ENCODE measurements at regions not wholly inside any gene's neighbourhood (a gene's known extent, or its start where the extent isn't known, plus 50 kb on each side); places are given as distances from the start of the nearest gene placed in this dataset.
"Not testable (repeated sequence)": the region's sequence is repeated elsewhere in the genome, so short reads cannot be mapped to it uniquely, and the experiment has no call there.

DNA sequence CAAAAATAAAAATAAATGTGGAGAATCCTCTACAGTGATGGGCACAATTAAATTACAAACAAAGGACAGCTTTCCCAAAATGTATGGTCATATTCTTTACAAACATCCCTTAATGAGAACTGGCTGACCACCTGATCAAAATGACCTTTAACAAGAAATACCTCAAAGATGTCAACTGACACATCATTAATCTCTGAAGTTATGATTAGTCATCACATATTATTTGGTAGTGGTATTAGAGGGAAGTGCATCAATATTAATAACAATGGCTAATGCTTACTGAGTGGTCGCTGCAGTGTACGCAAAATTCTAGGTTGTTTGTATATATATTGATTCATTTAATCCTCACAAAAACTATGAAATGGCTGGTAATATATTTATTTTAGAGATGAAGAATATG is 340.6 kb downstream of the GJA1 start:
- no peak for DNase-seq
- no peaks in the 10 kb centered on the region for H3K27me3 Mint-ChIP-seq (ENCODE audit: unreplicated experiment)
- H3K4me3 Mint-ChIP-seq (ENCODE audit: unreplicated experiment), result no peak overlapping the region
- peaks cover 14% of the 10 kb centered on the region for H3K4me1 Mint-ChIP-seq (ENCODE audit: low read depth, unreplicated experiment)
- no peaks in the 10 kb centered on the region for H3K9me3 Mint-ChIP-seq (ENCODE audit: unreplicated experiment)
- no peak overlapping the region for H3K27ac Mint-ChIP-seq (ENCODE audit: unreplicated experiment)
- H3K36me3 Mint-ChIP-seq (ENCODE audit: unreplicated experiment), result no peaks in the 10 kb centered on the region
- TF ChIP-seq, protein P1, sequence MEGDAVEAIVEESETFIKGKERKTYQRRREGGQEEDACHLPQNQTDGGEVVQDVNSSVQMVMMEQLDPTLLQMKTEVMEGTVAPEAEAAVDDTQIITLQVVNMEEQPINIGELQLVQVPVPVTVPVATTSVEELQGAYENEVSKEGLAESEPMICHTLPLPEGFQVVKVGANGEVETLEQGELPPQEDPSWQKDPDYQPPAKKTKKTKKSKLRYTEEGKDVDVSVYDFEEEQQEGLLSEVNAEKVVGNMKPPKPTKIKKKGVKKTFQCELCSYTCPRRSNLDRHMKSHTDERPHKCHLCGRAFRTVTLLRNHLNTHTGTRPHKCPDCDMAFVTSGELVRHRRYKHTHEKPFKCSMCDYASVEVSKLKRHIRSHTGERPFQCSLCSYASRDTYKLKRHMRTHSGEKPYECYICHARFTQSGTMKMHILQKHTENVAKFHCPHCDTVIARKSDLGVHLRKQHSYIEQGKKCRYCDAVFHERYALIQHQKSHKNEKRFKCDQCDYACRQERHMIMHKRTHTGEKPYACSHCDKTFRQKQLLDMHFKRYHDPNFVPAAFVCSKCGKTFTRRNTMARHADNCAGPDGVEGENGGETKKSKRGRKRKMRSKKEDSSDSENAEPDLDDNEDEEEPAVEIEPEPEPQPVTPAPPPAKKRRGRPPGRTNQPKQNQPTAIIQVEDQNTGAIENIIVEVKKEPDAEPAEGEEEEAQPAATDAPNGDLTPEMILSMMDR (IDR thresholded peaks at IDR 0.05; ENCODE audit: partially characterized antibody, unreplicated experiment), result no peak

DNA sequence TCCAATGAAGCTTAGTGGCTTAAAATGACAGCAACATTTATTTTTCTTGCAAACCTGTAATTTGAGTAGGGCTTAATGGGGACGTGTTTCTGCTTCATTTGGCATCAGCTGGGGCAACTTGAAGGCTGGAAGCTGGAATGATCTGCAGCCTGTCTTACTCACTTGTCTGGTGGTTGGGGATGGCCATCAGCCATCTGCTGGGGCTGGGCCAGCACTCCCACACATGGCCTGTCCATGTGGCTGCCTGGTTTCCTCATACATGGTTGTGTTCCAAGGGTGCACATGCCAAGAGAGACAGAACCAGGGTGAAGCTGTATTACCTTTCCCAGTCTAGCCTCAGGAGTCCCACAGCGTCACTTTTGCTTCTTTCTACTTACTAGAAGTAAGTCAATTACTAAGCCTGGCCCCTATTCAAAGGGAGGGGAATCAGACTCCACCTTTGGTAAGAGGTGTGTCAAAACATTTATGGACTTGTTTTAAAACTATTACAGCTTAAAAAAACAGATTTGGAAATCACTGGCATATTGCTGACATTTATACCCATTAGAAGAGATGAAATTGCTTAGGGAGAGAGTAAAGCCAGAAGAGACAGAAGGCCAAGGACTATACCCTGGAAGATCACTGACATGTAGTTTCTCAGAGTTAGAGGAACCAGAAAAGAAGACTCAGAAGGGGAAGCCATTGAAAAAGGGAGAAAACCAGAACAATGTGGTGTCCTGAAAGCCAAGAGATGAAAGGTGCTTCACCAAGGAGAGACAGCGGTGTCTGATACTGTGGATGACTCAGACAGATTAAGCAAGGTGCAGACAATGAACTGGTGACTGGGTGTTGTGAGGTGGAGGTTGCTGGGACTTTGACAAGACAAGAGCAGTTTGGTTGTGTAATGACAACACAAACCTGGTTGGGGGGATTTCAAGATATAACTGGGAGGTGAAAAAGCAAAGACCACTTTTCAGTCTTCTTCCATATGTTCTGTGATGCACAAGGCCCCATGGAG is 345.2 kb downstream of the GJA1 start:
- no peaks in the 10 kb centered on the region for H3K36me3 Mint-ChIP-seq (ENCODE audit: unreplicated experiment)

DNA sequence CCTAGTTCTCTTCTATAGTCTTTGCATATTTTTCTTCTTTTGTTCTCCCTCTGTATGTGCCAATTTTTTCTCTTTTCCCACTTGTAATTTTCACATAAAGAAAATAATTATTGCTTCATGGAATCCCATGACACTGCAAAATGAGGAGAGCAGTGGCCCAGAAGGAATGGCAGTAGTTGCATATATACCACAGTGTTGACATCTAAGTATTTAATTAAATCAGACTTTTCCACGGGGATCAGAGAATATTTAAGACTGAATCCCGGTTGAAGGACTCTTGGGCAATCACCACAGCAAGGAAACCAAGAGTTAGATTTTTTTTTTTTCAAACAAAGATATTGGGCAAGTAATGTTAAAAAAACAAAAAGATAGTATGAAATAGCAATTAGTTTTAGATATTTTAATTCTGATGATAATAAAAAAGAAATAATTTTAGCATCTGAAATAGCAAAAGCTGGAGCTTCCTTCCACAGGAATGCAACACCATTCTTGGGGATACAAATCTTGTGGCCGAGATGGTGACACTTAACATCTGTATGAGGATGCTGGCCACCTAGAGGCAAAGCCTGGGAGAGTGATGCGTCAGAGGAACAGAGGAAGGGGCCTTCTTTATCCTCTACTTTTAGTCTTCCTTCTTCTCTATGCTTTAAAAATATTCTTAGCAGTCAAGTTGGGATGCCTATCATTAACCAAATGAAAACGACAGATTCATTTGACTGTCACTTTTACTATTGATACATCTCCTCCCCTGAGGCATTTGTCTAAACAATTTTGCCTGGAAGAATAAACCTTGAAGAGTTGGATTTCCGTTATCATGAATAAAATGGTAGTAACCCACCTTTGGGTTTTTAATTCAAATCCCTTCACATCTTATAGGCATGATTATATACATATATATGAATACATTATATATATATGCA is 356.2 kb downstream of the GJA1 start:
- Mint-ChIP-seq H3K36me3 (ENCODE audit: unreplicated experiment) (no peaks in the 10 kb centered on the region), H3K27ac (ENCODE audit: unreplicated experiment) (no peak overlapping the region), H3K27me3 (ENCODE audit: unreplicated experiment) (no peaks in the 10 kb centered on the region), H3K4me1 (ENCODE audit: low read depth, unreplicated experiment) (no peaks in the 10 kb centered on the region), H3K4me3 (ENCODE audit: unreplicated experiment) (no peak overlapping the region), H3K9me3 (ENCODE audit: unreplicated experiment) (no peaks in the 10 kb centered on the region)
- TF ChIP-seq, protein P1 (IDR thresholded peaks at IDR 0.05; ENCODE audit: partially characterized antibody, unreplicated experiment), result peak; percentile 12
- DNase-seq, result no peak

More for the DNA sequence above, 345.2 kb downstream of the GJA1 start:
- DNase-seq, result peak; percentile 47
- no peak overlapping the region for H3K27ac Mint-ChIP-seq (ENCODE audit: unreplicated experiment)
- no peak overlapping the region for H3K4me3 Mint-ChIP-seq (ENCODE audit: unreplicated experiment)
- TF ChIP-seq, protein P1 (IDR thresholded peaks at IDR 0.05; ENCODE audit: partially characterized antibody, unreplicated experiment), result no peak
- peaks cover 1% of the 10 kb centered on the region for H3K27me3 Mint-ChIP-seq (ENCODE audit: unreplicated experiment)
- peaks cover 3% of the 10 kb centered on the region for H3K4me1 Mint-ChIP-seq (ENCODE audit: low read depth, unreplicated experiment)
- no peaks in the 10 kb centered on the region for H3K9me3 Mint-ChIP-seq (ENCODE audit: unreplicated experiment)

DNA sequence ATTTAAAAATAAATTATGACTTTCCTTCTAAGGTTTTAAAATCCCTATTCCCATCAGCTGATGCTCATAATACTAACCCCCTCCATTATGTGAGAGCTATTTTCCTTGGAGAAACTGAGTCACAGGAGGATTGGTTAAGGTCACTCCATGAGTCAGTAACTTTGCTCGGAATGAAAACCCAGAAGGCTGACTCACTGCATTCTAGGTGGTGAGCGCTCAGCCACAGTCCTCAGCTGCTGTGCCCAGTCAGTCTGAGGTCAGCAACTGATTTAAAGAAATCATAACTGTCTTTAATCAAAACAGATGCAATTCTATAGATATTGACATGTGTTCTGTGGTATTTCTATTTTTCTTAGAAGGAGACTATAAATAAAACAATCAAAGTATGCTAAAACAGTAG is 359.2 kb downstream of the GJA1 start:
- no peak for DNase-seq
- Mint-ChIP-seq H3K4me1 (ENCODE audit: low read depth, unreplicated experiment) (no peaks in the 10 kb centered on the region), H3K9me3 (ENCODE audit: unreplicated experiment) (peaks cover 2% of the 10 kb centered on the region), H3K36me3 (ENCODE audit: unreplicated experiment) (peaks cover 12% of the 10 kb centered on the region), H3K4me3 (ENCODE audit: unreplicated experiment) (no peak overlapping the region), H3K27me3 (ENCODE audit: unreplicated experiment) (no peaks in the 10 kb centered on the region), H3K27ac (ENCODE audit: unreplicated experiment) (no peak overlapping the region)
- TF ChIP-seq, protein P1 (IDR thresholded peaks at IDR 0.05; ENCODE audit: partially characterized antibody, unreplicated experiment), result no peak

DNA sequence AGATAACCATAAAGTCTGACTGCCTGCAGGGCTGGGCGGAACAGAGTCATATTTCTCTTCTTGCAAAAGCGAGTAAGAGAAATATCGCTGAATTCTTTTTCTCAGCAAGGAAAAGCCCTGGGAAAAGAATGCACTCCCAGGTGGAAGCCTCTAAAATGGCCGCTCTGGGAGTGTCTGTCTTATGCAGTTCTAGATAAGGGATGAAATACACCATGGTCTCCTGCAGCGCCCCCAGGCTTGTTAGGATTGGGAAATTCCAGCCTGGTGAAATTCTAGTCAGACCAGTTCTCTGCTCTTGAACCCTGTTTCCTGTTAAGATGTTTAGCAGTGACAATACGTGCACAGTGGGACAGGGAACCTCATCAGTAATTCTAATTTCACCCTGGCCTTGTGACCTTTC is 362.2 kb downstream of the GJA1 start:
- H3K36me3 Mint-ChIP-seq (ENCODE audit: unreplicated experiment), result peaks cover 12% of the 10 kb centered on the region
- DNase-seq; H3K9me3 Mint-ChIP-seq (ENCODE audit: unreplicated experiment); H3K27ac Mint-ChIP-seq (ENCODE audit: unreplicated experiment); H3K4me3 Mint-ChIP-seq (ENCODE audit: unreplicated experiment); H3K4me1 Mint-ChIP-seq (ENCODE audit: low read depth, unreplicated experiment); H3K27me3 Mint-ChIP-seq (ENCODE audit: unreplicated experiment): not testable (repeated sequence)

DNA sequence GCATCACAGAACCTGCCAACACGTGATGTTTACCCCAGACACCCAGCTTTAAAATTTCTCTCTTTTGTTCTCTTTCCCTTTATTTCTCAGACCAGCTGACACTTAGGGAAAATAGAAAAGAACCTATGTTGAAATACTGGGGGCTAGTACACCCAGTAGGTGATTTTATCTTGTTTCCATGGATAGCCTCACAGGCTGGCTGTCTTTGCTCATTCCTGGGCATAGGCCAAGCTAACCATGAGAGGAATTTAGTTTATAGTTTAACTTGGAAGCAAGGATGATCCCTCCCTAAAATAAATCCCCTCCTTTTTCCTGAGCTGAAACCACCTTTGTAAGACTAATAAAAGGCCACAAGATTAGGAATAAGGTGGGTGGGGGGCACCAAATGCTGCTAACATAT is 362.7 kb downstream of the GJA1 start:
- H3K9me3 Mint-ChIP-seq (ENCODE audit: unreplicated experiment), result not testable (repeated sequence)
- H3K36me3 Mint-ChIP-seq (ENCODE audit: unreplicated experiment), result peaks cover 12% of the 10 kb centered on the region

More for the DNA sequence above, 362.7 kb downstream of the GJA1 start:
- H3K4me1 Mint-ChIP-seq (ENCODE audit: low read depth, unreplicated experiment); DNase-seq; H3K27ac Mint-ChIP-seq (ENCODE audit: unreplicated experiment); H3K4me3 Mint-ChIP-seq (ENCODE audit: unreplicated experiment); H3K27me3 Mint-ChIP-seq (ENCODE audit: unreplicated experiment): not testable (repeated sequence)
